Keratinocyte (primary cell): ENCODE measurements at regions not wholly inside any gene's neighbourhood (a gene's known extent, or its start where the extent isn't known, plus 50 kb on each side); places are given as distances from the start of the nearest gene placed in this dataset.

Experiments used
- DNase-seq: peaks from one replicate; pipeline ENCODE4 v3.0.0-alpha.2; 2011; ENCODE audit warnings: low read depth, missing footprints, low spot score
- FAIRE-seq: peaks from 2 replicates; lab custom pipeline; 2011; peaks lifted over from hg19 to GRCh38; lab: Jason Lieb, UNC
- H2AFZ ChIP-seq: 2 replicates; pipeline ENCODE4 v1.6.0; 2012; ENCODE audit warnings: low read length, control low read depth, inconsistent platforms; ENCODE audit not compliant: control insufficient read depth
- H3K27ac ChIP-seq: 2 replicates; pipeline ENCODE4 v1.5.1; 2011; ENCODE audit warnings: low read length; ENCODE audit not compliant: control insufficient read depth, insufficient read depth
- H3K27me3 ChIP-seq: 3 replicates; pipeline ENCODE4 v1.6.0; 2011; ENCODE audit warnings: low read length; ENCODE audit not compliant: control insufficient read depth, insufficient read depth; ENCODE audit errors: extremely low read depth
- H3K36me3 ChIP-seq, 2 experiments: 2 replicates in 1 of 2; 3 replicates in 1 of 2; pipeline ENCODE4 v1.5.1; 2011; ENCODE audit warnings: low read length in 2 of 2, mild to moderate bottlenecking in 1 of 2; ENCODE audit not compliant: control insufficient read depth in 2 of 2, insufficient read depth in 2 of 2; ENCODE audit errors: extremely low read depth in 1 of 2
- H3K4me1 ChIP-seq: 3 replicates; pipeline ENCODE4 v1.5.1; 2011; ENCODE audit warnings: low read length; ENCODE audit not compliant: control insufficient read depth, insufficient read depth; ENCODE audit errors: extremely low read depth
- H3K4me2 ChIP-seq: 3 replicates; pipeline ENCODE4 v1.6.0; 2011; ENCODE audit warnings: low read depth, low read length; ENCODE audit not compliant: control insufficient read depth, insufficient read depth; ENCODE audit errors: extremely low read depth
- H3K4me3 ChIP-seq, 3 experiments: fragments of 200-600 bp in 1 of 3; sonication (generic) in 1 of 3; 2 replicates in 2 of 3; 3 replicates in 1 of 3; pipeline ENCODE4 v1.5.1; 2011 to 2016; ENCODE audit warnings: low read length in 3 of 3, mild to moderate bottlenecking in 3 of 3, control low read depth in 2 of 3, inconsistent platforms in 1 of 3, low read depth in 1 of 3, mixed read lengths in 1 of 3, mixed run types in 1 of 3, moderate library complexity in 1 of 3; ENCODE audit not compliant: control insufficient read depth in 2 of 3, insufficient read depth in 2 of 3; ENCODE audit errors: extremely low read depth in 1 of 3
- H3K79me2 ChIP-seq: 2 replicates; pipeline ENCODE4 v1.6.0; 2012; ENCODE audit warnings: low read length; ENCODE audit not compliant: control insufficient read depth, insufficient read depth
- H3K9ac ChIP-seq: 3 replicates; pipeline ENCODE4 v1.6.0; 2011; ENCODE audit warnings: low read length; ENCODE audit not compliant: control insufficient read depth, insufficient read depth; ENCODE audit errors: extremely low read depth
- H3K9me1 ChIP-seq: 3 replicates; pipeline ENCODE4 v1.6.0; 2011; ENCODE audit warnings: low read length; ENCODE audit not compliant: control insufficient read depth, insufficient read depth; ENCODE audit errors: extremely low read depth
- H3K9me3 ChIP-seq: 2 replicates; pipeline ENCODE4 v1.5.1; 2012; ENCODE audit warnings: low read depth, low read length; ENCODE audit not compliant: control insufficient read depth
- H4K20me1 ChIP-seq: 3 replicates; pipeline ENCODE4 v1.6.0; 2011; ENCODE audit warnings: low read length; ENCODE audit not compliant: control insufficient read depth, insufficient read depth; ENCODE audit errors: extremely low read depth
- EZH2 ChIP-seq: IDR thresholded peaks from one replicate; pipeline ENCODE4 v1.6.1; 2012; ENCODE audit warnings: inconsistent platforms, mild to moderate bottlenecking, low read length, moderate library complexity
- dilution Hi-C: fragments of 300-500 bp; cut with MboI; formaldehyde crosslinking; loops from one replicate; pipeline ENCODE4 v1.7.0; 2020; ENCODE audit warnings: low sequenced_read_pairs; ENCODE audit not compliant: extremely low pct_ligation_motif_present
- TF ChIP-seq, protein P1 (sequence below), 3 experiments: IDR thresholded peaks in 1 of 3; conservative IDR thresholded peaks in 1 of 3; optimal IDR thresholded peaks in 1 of 3; 2 replicates in 2 of 3; 3 replicates in 1 of 3; pipeline versions ENCODE3 to v1.5.1; 2011; ENCODE audit warnings: low read length in 3 of 3, mild to moderate bottlenecking in 3 of 3, moderate library complexity in 2 of 3, control low read depth in 1 of 3, inconsistent platforms in 1 of 3; ENCODE audit not compliant: insufficient read depth in 2 of 3; ENCODE audit errors: extremely low read depth in 1 of 3

- Histone ChIP-seq H3K4me1 (peaks cover 23% of the 10 kb centered on the region), H2AFZ (no peak overlapping the region), H3K36me3 (no peaks in the 10 kb centered on the region), H3K9ac (no peak overlapping the region), H3K4me3 (peak overlapping the region in 1 of 3 experiments; percentile 44), H3K79me2 (no peaks in the 10 kb centered on the region), H3K27me3 (no peaks in the 10 kb centered on the region), H3K4me2 (peak overlapping the region; percentile 63), H3K9me1 (no peaks in the 10 kb centered on the region), H4K20me1 (no peaks in the 10 kb centered on the region), H3K27ac (peak overlapping the region; percentile 80), H3K9me3 (no peaks in the 10 kb centered on the region)
- FAIRE-seq (peak; percentile 65), DNase-seq (peak; percentile 17)
- TF ChIP-seq, protein P1, sequence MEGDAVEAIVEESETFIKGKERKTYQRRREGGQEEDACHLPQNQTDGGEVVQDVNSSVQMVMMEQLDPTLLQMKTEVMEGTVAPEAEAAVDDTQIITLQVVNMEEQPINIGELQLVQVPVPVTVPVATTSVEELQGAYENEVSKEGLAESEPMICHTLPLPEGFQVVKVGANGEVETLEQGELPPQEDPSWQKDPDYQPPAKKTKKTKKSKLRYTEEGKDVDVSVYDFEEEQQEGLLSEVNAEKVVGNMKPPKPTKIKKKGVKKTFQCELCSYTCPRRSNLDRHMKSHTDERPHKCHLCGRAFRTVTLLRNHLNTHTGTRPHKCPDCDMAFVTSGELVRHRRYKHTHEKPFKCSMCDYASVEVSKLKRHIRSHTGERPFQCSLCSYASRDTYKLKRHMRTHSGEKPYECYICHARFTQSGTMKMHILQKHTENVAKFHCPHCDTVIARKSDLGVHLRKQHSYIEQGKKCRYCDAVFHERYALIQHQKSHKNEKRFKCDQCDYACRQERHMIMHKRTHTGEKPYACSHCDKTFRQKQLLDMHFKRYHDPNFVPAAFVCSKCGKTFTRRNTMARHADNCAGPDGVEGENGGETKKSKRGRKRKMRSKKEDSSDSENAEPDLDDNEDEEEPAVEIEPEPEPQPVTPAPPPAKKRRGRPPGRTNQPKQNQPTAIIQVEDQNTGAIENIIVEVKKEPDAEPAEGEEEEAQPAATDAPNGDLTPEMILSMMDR (optimal IDR thresholded peaks at IDR 0.05 in 1 of 3, IDR thresholded peaks at IDR 0.05 in 1 of 3, conservative IDR thresholded peaks at IDR 0.05 in 1 of 3; ENCODE audit: extremely low read depth in 1 of 3, insufficient read depth in 2 of 3, low read length in 3 of 3), result no peak
- no peak for TF ChIP-seq EZH2
- dilution Hi-C loops, result no loop called here
These were observed 77.9 kb upstream of the ID4 start for GRCh38 chr6:19759117-19759880.

DNA sequence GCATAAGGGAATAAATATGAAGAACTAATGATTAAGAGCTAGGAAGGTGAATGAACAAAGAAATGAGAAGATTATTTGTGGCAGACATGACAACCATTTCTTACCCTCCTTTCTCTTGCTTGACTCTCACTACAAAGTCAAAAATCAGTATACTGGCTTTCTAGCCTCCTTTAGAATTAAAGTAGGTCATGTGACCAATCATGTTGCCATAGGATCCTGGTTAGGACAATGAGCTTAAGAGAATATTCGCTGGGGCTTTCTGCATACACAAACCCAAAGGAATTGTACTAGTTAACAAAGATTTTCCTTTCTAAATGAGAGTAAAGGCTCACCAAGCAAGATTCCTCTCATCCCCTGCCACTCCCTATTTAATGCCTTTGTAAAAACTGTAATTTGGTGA, 76.0 kb upstream of the ID4 start:
- no peak overlapping the region for H3K4me3 ChIP-seq
- no peak overlapping the region for H2AFZ ChIP-seq
- H3K79me2 ChIP-seq, result no peaks in the 10 kb centered on the region
- no peaks in the 10 kb centered on the region for H3K9me1 ChIP-seq
- no peaks in the 10 kb centered on the region for H3K9me3 ChIP-seq
- H3K9ac ChIP-seq, result no peak overlapping the region
- no peaks in the 10 kb centered on the region for H4K20me1 ChIP-seq
- H3K27ac ChIP-seq, result no peak overlapping the region
- no peaks in the 10 kb centered on the region for H3K27me3 ChIP-seq
- FAIRE-seq (no peak), DNase-seq (no peak)
- H3K4me1 ChIP-seq, result peaks cover 23% of the 10 kb centered on the region
- TF ChIP-seq EZH2, result no peak
- TF ChIP-seq, protein P1 (optimal IDR thresholded peaks at IDR 0.05 in 1 of 3, IDR thresholded peaks at IDR 0.05 in 1 of 3, conservative IDR thresholded peaks at IDR 0.05 in 1 of 3; ENCODE audit: extremely low read depth in 1 of 3, insufficient read depth in 2 of 3, low read length in 3 of 3), result no peak
- dilution Hi-C loops, result no loop called here
- H3K36me3 ChIP-seq, result no peaks in the 10 kb centered on the region
- no peak overlapping the region for H3K4me2 ChIP-seq
